ENCODE measurements at regions not wholly inside any gene's neighbourhood (a gene's known extent, or its start where the extent isn't known, plus 50 kb on each side); places are given as distances from the start of the nearest gene placed in this dataset.

- Histone ChIP-seq H3K9me3 (ENCODE audit: insufficient read depth, low read depth, low read length) (no peaks in the 10 kb centered on the region), H3K79me2 (ENCODE audit: insufficient read depth, low read length) (no peaks in the 10 kb centered on the region), H3K9me2 (replicated peaks; ENCODE audit: low read depth, low read length) (no peaks in the 10 kb centered on the region), H3K4me3 (ENCODE audit: low read length, poor library complexity, severe bottlenecking) (no peak overlapping the region), H2AFZ (ENCODE audit: low read length) (no peak overlapping the region), H3K9ac (ENCODE audit: low read depth, low read length, poor library complexity, severe bottlenecking) (no peak overlapping the region), H3K27me3 (ENCODE audit: insufficient read depth, low read length, poor library complexity, severe bottlenecking) (no peaks in the 10 kb centered on the region), H3K4me1 (ENCODE audit: insufficient read depth, low read length, poor library complexity, severe bottlenecking) (no peaks in the 10 kb centered on the region), H3K36me3 (ENCODE audit: insufficient read depth, low read length) (no peaks in the 10 kb centered on the region), H3K4me2 (ENCODE audit: low read depth, low read length, poor library complexity, severe bottlenecking) (no peak overlapping the region), H4K20me1 (ENCODE audit: insufficient read depth, low read length, poor library complexity, severe bottlenecking) (no peaks in the 10 kb centered on the region), H3F3A (ENCODE audit: low read depth) (no peaks in the 10 kb centered on the region)
- TF ChIP-seq EZH2phosphoT487 (IDR thresholded peaks at IDR 0.05; ENCODE audit: borderline replicate concordance): no peak
- no peak for TF ChIP-seq CTCF (conservative IDR thresholded peaks at IDR 0.05; ENCODE audit: low read length)
Measured at GRCh38 chr15:77557564-77557963, 75.1 kb downstream of the LINGO1 start.

- Histone ChIP-seq H3K9me3 (ENCODE audit: insufficient read depth, low read depth, low read length) (no peaks in the 10 kb centered on the region), H3K36me3 (ENCODE audit: insufficient read depth, low read length) (no peaks in the 10 kb centered on the region), H3F3A (ENCODE audit: low read depth) (no peaks in the 10 kb centered on the region)
Measured at GRCh38 chr15:77557144-77557543, 75.6 kb downstream of the LINGO1 start.

GRCh38 chr15:77556622-77557021 lies 76.1 kb downstream of the LINGO1 start:
- Histone ChIP-seq H3K4me2 (ENCODE audit: low read depth, low read length, poor library complexity, severe bottlenecking) (no peak overlapping the region), H3K36me3 (ENCODE audit: insufficient read depth, low read length) (no peaks in the 10 kb centered on the region), H3F3A (ENCODE audit: low read depth) (no peaks in the 10 kb centered on the region), H4K20me1 (ENCODE audit: insufficient read depth, low read length, poor library complexity, severe bottlenecking) (no peaks in the 10 kb centered on the region), H3K79me2 (ENCODE audit: insufficient read depth, low read length) (no peaks in the 10 kb centered on the region), H3K9ac (ENCODE audit: low read depth, low read length, poor library complexity, severe bottlenecking) (no peak overlapping the region), H3K27me3 (ENCODE audit: insufficient read depth, low read length, poor library complexity, severe bottlenecking) (no peaks in the 10 kb centered on the region), H3K9me3 (ENCODE audit: insufficient read depth, low read depth, low read length) (no peaks in the 10 kb centered on the region), H3K4me1 (ENCODE audit: insufficient read depth, low read length, poor library complexity, severe bottlenecking) (no peaks in the 10 kb centered on the region), H3K4me3 (ENCODE audit: low read length, poor library complexity, severe bottlenecking) (no peak overlapping the region), H3K9me2 (replicated peaks; ENCODE audit: low read depth, low read length) (no peaks in the 10 kb centered on the region), H2AFZ (ENCODE audit: low read length) (no peak overlapping the region)
- TF ChIP-seq CTCF (conservative IDR thresholded peaks at IDR 0.05; ENCODE audit: low read length) (no peak), EZH2phosphoT487 (IDR thresholded peaks at IDR 0.05; ENCODE audit: borderline replicate concordance) (no peak)

More at GRCh38 chr15:77557144-77557543, 75.6 kb downstream of the LINGO1 start:
- Histone ChIP-seq H3K79me2 (ENCODE audit: insufficient read depth, low read length) (no peaks in the 10 kb centered on the region), H4K20me1 (ENCODE audit: insufficient read depth, low read length, poor library complexity, severe bottlenecking) (no peaks in the 10 kb centered on the region), H3K4me2 (ENCODE audit: low read depth, low read length, poor library complexity, severe bottlenecking) (no peak overlapping the region), H3K27me3 (ENCODE audit: insufficient read depth, low read length, poor library complexity, severe bottlenecking) (no peaks in the 10 kb centered on the region), H3K9ac (ENCODE audit: low read depth, low read length, poor library complexity, severe bottlenecking) (no peak overlapping the region), H3K9me2 (replicated peaks; ENCODE audit: low read depth, low read length) (no peaks in the 10 kb centered on the region), H3K4me3 (ENCODE audit: low read length, poor library complexity, severe bottlenecking) (no peak overlapping the region), H2AFZ (ENCODE audit: low read length) (no peak overlapping the region), H3K4me1 (ENCODE audit: insufficient read depth, low read length, poor library complexity, severe bottlenecking) (no peaks in the 10 kb centered on the region)
- no peak for TF ChIP-seq CTCF (conservative IDR thresholded peaks at IDR 0.05; ENCODE audit: low read length)
- no peak for TF ChIP-seq EZH2phosphoT487 (IDR thresholded peaks at IDR 0.05; ENCODE audit: borderline replicate concordance)
